GM12872 (cell line): ENCODE measurements at regions not wholly inside any gene's neighbourhood (a gene's known extent, or its start where the extent isn't known, plus 50 kb on each side); places are given as distances from the start of the nearest gene placed in this dataset.
A peak's percentile ranks its signal among the peaks of the same experiment; 100 is the strongest.

Source experiments
- TF ChIP-seq, protein P1 (sequence below): IDR thresholded peaks from 3 replicates; pipeline ENCODE4 v1.5.1; 2011; ENCODE audit warnings: low read depth, mild to moderate bottlenecking, low read length, moderate library complexity; ENCODE audit not compliant: insufficient read depth

DNA sequence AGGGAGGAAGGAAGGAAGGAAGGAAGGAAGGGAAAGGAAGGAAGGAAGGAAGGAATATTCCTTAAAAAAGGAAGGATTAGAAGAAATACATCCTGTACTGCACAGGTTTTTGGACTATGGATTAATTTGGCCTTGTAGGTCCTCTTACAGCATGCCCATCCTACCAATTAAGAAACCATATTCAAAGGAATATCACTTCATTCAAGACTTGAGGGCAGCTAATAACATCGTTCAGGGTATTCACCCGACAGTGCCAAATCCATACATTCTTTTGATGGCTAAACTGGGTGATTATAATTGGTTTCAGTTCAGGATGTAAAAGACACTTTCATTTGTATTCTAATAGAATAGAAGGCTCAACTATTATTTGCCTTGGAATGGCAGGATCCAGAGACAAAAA is 410.3 kb downstream of the PLOD2 start:
- TF ChIP-seq, protein P1, sequence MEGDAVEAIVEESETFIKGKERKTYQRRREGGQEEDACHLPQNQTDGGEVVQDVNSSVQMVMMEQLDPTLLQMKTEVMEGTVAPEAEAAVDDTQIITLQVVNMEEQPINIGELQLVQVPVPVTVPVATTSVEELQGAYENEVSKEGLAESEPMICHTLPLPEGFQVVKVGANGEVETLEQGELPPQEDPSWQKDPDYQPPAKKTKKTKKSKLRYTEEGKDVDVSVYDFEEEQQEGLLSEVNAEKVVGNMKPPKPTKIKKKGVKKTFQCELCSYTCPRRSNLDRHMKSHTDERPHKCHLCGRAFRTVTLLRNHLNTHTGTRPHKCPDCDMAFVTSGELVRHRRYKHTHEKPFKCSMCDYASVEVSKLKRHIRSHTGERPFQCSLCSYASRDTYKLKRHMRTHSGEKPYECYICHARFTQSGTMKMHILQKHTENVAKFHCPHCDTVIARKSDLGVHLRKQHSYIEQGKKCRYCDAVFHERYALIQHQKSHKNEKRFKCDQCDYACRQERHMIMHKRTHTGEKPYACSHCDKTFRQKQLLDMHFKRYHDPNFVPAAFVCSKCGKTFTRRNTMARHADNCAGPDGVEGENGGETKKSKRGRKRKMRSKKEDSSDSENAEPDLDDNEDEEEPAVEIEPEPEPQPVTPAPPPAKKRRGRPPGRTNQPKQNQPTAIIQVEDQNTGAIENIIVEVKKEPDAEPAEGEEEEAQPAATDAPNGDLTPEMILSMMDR, result no peak

DNA sequence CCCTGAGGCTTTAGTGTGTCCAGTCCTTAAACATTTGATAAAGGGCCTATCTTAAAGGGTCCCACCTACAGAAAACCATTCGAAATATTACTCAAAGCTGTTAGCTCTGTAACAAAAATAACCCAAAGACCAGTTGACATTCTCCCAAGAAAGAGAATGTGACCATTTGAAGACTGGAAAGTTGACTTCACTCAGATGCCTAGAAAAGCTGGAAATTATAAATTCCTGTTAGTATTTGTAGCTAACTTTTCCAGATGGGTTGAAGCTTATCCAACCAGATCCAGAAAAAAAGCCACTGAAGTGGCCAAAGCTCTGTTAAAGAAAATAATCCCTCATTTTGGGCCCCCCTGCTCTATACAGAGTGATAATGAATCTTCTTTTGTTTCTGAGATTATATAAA is 408.4 kb downstream of the PLOD2 start:
- TF ChIP-seq, protein P1, result no peak

DNA sequence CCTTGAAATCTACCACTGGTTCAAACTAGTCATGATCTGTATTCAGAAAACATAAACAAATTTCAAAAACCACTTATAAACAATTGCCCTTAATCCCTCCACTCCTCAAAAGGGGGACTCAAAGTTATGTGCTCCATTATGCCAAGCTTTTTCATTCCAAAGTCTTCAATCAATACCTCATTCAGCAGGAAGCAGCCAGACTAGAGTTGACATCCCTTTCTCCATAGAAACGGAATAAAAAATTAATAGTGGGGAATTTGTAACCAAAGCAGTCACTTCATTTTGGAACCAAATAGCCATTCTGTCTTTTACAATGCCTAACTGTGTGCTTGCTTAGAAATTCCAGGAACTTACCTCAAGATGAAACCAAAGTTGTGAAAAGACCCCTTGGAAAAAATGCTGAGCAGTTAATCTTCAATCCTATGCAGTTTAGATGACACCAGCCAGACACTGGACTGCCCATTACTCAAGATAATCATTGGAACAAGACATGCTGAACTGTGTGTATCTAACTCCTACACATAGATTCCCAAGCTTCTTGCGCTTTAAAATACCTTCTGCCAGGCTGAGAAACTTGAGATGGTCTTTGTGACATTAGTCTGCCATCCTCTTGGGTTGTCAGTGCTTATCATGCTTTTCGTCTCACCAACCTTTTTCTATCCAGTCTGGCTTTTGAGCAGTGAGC is 406.2 kb downstream of the PLOD2 start:
- TF ChIP-seq, protein P1, result no peak

DNA sequence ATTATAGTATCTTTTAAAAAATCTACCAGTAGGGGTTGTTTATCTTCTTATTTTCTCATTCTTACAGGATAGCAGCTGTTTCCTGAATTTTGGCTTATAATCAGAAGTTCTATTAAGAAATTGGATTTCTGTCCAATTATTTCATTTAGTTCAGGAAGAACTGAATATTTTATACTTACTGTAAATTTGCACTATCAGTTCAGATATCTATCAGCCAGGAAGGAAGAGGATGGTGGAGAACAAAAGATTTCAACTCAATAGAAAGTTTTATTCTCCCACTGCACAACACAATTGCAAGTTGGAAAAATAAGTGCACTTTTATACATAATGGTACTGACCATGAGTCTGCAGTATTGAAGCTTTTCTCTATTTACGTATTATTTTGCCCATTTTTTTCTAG is 400.9 kb downstream of the PLOD2 start:
- TF ChIP-seq, protein P1, result no peak

DNA sequence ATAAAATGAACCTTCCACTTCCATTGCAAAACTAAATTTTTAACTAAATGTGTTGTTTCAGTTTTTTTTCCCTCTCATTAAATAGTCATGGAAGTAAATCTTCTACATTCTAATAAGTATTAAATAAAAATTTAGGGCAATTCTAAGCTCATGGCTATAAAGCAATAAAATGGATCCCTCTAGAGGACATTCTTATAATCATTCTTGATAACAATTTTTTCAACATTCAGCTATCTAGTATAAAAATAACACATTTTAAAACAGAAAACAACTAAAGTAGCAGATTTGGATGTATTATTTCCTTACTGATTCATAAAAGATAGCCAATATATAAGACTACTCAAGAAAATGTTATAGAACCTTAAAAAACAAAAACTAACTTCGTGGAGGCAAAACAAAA is 393.1 kb downstream of the PLOD2 start:
- TF ChIP-seq, protein P1, result no peak

DNA sequence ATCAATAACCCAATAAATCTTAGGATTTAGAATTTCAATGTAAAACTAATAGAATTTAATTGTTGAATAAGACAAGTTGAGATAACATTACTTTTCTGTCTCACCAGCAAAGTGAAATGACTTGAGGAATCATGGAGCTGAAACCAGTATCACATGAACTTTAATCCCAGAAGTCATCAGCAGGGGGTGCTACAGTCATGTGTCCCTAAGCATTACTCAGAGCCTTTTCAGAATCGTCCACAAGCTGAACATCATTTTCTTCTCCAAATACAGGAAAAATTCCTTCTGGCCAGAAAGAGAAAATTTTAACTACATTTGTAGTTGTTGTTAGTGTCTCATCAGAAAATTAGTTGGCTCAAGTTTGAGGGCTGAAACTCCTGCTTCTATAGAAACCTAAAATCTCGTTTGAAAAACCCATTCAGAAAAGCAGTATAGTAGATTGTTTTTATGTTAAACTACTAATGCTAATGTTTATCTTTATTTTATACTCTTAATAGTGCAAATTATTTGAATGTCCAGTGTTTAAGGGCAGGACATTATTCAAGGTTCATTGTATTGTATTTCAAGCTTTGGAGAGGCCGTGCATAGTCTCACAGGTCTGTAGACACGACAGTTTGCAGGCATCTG is 384.1 kb downstream of the PLOD2 start:
- TF ChIP-seq, protein P1, result peak; percentile 72

DNA sequence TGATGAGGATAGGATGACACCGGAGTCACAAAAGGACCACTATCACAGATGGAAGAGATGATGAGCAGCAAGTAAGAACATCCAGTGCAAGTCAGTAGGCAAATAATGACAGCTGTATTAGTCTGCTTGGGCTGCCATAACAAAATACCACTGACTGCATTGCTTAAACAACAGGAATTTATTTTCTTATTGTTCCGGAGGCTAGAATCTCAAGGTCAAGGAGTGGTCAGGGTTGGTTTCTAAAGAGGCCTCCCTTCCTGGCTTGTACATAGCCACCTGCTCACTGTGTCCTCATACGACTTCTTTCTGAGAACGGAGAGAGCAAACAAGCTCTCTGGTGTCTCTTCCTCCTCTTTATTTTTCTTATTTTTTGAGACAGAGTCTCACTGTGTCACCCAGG is 380.7 kb downstream of the PLOD2 start:
- TF ChIP-seq, protein P1, result no peak
